Lower lobe of right lung (tissue), 2 donors: ENCODE measurements at regions not wholly inside any gene's neighbourhood (a gene's known extent, or its start where the extent isn't known, plus 50 kb on each side); places are given as distances from the start of the nearest gene placed in this dataset.

Experiments
- ATAC-seq, 2 donors: fragments of 200-7000 bp; cut with Tn5 transposase; one replicate each; pipeline ENCODE4 v1.9.1; 2020 to 2022; ENCODE audit warnings: mild to moderate bottlenecking in 2 of 2, moderate library complexity in 2 of 2
- DNase-seq: peaks from one replicate; pipeline ENCODE4 v3.0.0-alpha.2; 2020
- H3K27ac ChIP-seq: fragments of 200-600 bp; one replicate; pipeline ENCODE4 v1.8.0; 2022
- H3K27me3 ChIP-seq: fragments of 200-600 bp; one replicate; pipeline ENCODE4 v1.8.0; 2022; ENCODE audit warnings: low read depth
- H3K36me3 ChIP-seq: fragments of 200-600 bp; one replicate; pipeline ENCODE4 v1.8.0; 2022; ENCODE audit warnings: mild to moderate bottlenecking
- H3K4me1 ChIP-seq: fragments of 200-600 bp; one replicate; pipeline ENCODE4 v1.8.0; 2022
- H3K4me3 ChIP-seq: fragments of 200-600 bp; one replicate; pipeline ENCODE4 v1.8.0; 2022; ENCODE audit warnings: mild to moderate bottlenecking
- H3K9me3 ChIP-seq: fragments of 200-600 bp; one replicate; pipeline ENCODE4 v1.8.0; 2022
- CTCF ChIP-seq: fragments of 200-600 bp; IDR thresholded peaks from one replicate; pipeline ENCODE4 v1.8.0; 2022; ENCODE audit warnings: antibody characterized with exemption, mild to moderate bottlenecking
- intact Hi-C: fragments of 100-400 bp; cut with DNase I; formaldehyde crosslinking; loops from one replicate; pipeline ENCODE4 v1.11.0; 2022
- donor health status: DM: no; HTN: yes; CAD: no; lungs with severe emphysema.

- Histone ChIP-seq H3K36me3 (no peaks in the 10 kb centered on the region), H3K4me1 (no peaks in the 10 kb centered on the region), H3K27me3 (no peaks in the 10 kb centered on the region), H3K4me3 (no peak overlapping the region), H3K9me3 (no peaks in the 10 kb centered on the region), H3K27ac (no peak overlapping the region)
- ATAC-seq: no peak
- TF ChIP-seq CTCF: no peak
- no peak for DNase-seq
- intact Hi-C loops: no loop called here
These were observed 2228.2 kb upstream of the WWC1 start for GRCh38 chr5:166063261-166063660.

GRCh38 chr5:166068547-166069335 lies 2222.7 kb upstream of the WWC1 start:
- H3K36me3 ChIP-seq: no peaks in the 10 kb centered on the region
- H3K9me3 ChIP-seq: no peaks in the 10 kb centered on the region
- intact Hi-C loops: no loop called here
- no peaks in the 10 kb centered on the region for H3K4me1 ChIP-seq
- no peak overlapping the region for H3K27ac ChIP-seq
- ATAC-seq (no peak), DNase-seq (no peak)
- no peak for TF ChIP-seq CTCF
- no peaks in the 10 kb centered on the region for H3K27me3 ChIP-seq
- H3K4me3 ChIP-seq: no peak overlapping the region

- Histone ChIP-seq H3K27ac (no peak overlapping the region), H3K9me3 (no peaks in the 10 kb centered on the region), H3K36me3 (no peaks in the 10 kb centered on the region), H3K4me3 (no peak overlapping the region), H3K4me1 (no peaks in the 10 kb centered on the region), H3K27me3 (no peaks in the 10 kb centered on the region)
- ATAC-seq: no peak
- no peak for DNase-seq
- no peak for TF ChIP-seq CTCF
- intact Hi-C loops: no loop called here
These were observed 2217.4 kb upstream of the WWC1 start for GRCh38 chr5:166073901-166074581.

GRCh38 chr5:166074582-166075481 lies 2216.6 kb upstream of the WWC1 start:
- ATAC-seq: no peak
- Histone ChIP-seq H3K36me3 (no peaks in the 10 kb centered on the region), H3K9me3 (no peaks in the 10 kb centered on the region), H3K27ac (no peak overlapping the region), H3K4me1 (no peaks in the 10 kb centered on the region), H3K4me3 (no peak overlapping the region), H3K27me3 (no peaks in the 10 kb centered on the region)
- TF ChIP-seq CTCF: no peak
- DNase-seq: no peak
- intact Hi-C loops: no loop called here

- H3K36me3 ChIP-seq: no peaks in the 10 kb centered on the region
- H3K4me3 ChIP-seq: no peak overlapping the region
- no peaks in the 10 kb centered on the region for H3K27me3 ChIP-seq
- intact Hi-C loops: no loop called here
- no peak for TF ChIP-seq CTCF
- no peak for DNase-seq
- no peak for ATAC-seq
- no peak overlapping the region for H3K27ac ChIP-seq
- H3K9me3 ChIP-seq: no peaks in the 10 kb centered on the region
- H3K4me1 ChIP-seq: no peaks in the 10 kb centered on the region
These were observed 2208.1 kb upstream of the WWC1 start for GRCh38 chr5:166083183-166083959.
